PFSK-1 (cell line): ENCODE measurements at regions not wholly inside any gene's neighbourhood (a gene's known extent, or its start where the extent isn't known, plus 50 kb on each side); places are given as distances from the start of the nearest gene placed in this dataset.

Experiments
- FOXP2 ChIP-seq: optimal IDR thresholded peaks from 2 replicates; pipeline ENCODE3; 2011; ENCODE audit warnings: borderline replicate concordance, control low read depth, inconsistent platforms; ENCODE audit not compliant: insufficient read depth; ENCODE audit errors: extremely low read length, extremely low read depth
- POLR2AphosphoS5 ChIP-seq: IDR thresholded peaks from 2 replicates; pipeline ENCODE4 v1.6.1; 2012; ENCODE audit warnings: low read depth, mild to moderate bottlenecking, control low read depth, low read length, moderate library complexity
- REST ChIP-seq, 2 experiments: IDR thresholded peaks; 2 replicates each; pipeline versions ENCODE4 v1.6.1 to v1.8.0; 2011 to 2012; ENCODE audit warnings: low read depth in 2 of 2, low read length in 2 of 2, control low read depth in 1 of 2, inconsistent platforms in 1 of 2, mild to moderate bottlenecking in 1 of 2, moderate library complexity in 1 of 2; ENCODE audit not compliant: insufficient read depth in 1 of 2
- SIN3A ChIP-seq: IDR thresholded peaks from 2 replicates; pipeline ENCODE4 v1.6.1; 2012; ENCODE audit warnings: mild to moderate bottlenecking, low read length, moderate library complexity, borderline replicate concordance; ENCODE audit not compliant: insufficient read depth
- TAF1 ChIP-seq: IDR thresholded peaks from 2 replicates; pipeline ENCODE4 v1.6.1; 2012; ENCODE audit warnings: low read length, control low read depth, borderline replicate concordance; ENCODE audit not compliant: insufficient read depth

GRCh38 chr13:110063490-110064421, 243.2 kb downstream of the COL4A1 start:
- no peak for TF ChIP-seq SIN3A
- no peak for TF ChIP-seq FOXP2
- no peak for TF ChIP-seq REST (IDR thresholded peaks at IDR 0.05; ENCODE audit: insufficient read depth in 1 of 2, low read depth in 2 of 2, low read length in 2 of 2)
- no peak for TF ChIP-seq TAF1
- no peak for TF ChIP-seq POLR2AphosphoS5

GRCh38 chr13:110062777-110063442, 244.0 kb downstream of the COL4A1 start:
- TF ChIP-seq FOXP2 (no peak), POLR2AphosphoS5 (no peak), SIN3A (no peak), REST (IDR thresholded peaks at IDR 0.05; ENCODE audit: insufficient read depth in 1 of 2, low read depth in 2 of 2, low read length in 2 of 2) (no peak), TAF1 (no peak)

GRCh38 chr13:110062077-110062776, 244.7 kb downstream of the COL4A1 start:
- no peak for TF ChIP-seq REST (IDR thresholded peaks at IDR 0.05; ENCODE audit: insufficient read depth in 1 of 2, low read depth in 2 of 2, low read length in 2 of 2)
- no peak for TF ChIP-seq POLR2AphosphoS5
- TF ChIP-seq SIN3A, result no peak
- no peak for TF ChIP-seq FOXP2
- no peak for TF ChIP-seq TAF1

GRCh38 chr13:110061270-110061669, 245.7 kb downstream of the COL4A1 start:
- TF ChIP-seq FOXP2, result no peak
- TF ChIP-seq TAF1, result no peak
- no peak for TF ChIP-seq POLR2AphosphoS5

GRCh38 chr13:110057052-110057451, 249.9 kb downstream of the COL4A1 start:
- no peak for TF ChIP-seq REST (IDR thresholded peaks at IDR 0.05; ENCODE audit: insufficient read depth in 1 of 2, low read depth in 2 of 2, low read length in 2 of 2)
- TF ChIP-seq TAF1, result no peak
